GM18511 (cell line): ENCODE measurements at regions not wholly inside any gene's neighbourhood (a gene's known extent, or its start where the extent isn't known, plus 50 kb on each side); places are given as distances from the start of the nearest gene placed in this dataset.
"Not testable (repeated sequence)": the region's sequence is repeated elsewhere in the genome, so short reads cannot be mapped to it uniquely, and the experiment has no call there.

ENCODE experiments used
- ATAC-seq: cut with Tn5 transposase; IDR thresholded peaks from one replicate; pipeline ENCODE4 v1.9.1; 2021; ENCODE audit warnings: mild to moderate bottlenecking, moderate library complexity; ENCODE audit not compliant: unreplicated experiment

DNA sequence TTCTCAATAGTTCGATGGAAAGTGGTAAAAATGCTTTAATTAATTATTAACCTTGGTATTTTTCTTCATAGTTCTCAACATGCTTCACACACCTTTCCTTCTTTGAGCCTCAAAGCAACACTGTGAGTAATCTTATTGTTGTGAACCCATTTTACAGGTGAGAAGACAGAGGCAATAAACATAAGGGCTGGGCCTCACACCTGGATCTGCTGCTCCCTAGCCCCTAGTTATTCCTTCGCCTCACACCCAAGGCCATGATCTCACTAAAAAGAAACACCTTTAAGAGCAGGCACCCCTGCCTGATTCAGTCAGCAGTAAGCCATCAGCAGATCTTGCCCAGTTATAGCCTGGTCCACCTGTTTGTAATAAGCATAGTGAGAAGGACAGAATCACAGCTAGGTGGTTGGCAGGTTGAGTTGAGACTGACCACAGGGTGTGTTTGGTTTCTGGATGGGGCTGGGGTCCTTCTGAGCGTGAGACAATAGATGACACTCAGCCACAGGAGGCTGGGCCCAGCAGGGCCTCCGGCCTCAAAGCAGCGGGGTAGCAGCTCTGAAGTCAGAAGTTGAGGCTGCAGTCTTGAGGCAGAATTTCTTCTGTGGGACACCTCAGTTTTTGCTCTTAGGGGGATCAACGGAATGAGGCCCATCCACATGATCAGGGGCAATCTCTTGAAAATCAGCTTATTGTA, 203.9 kb downstream of the RHOU start:
- ATAC-seq = no peak

DNA sequence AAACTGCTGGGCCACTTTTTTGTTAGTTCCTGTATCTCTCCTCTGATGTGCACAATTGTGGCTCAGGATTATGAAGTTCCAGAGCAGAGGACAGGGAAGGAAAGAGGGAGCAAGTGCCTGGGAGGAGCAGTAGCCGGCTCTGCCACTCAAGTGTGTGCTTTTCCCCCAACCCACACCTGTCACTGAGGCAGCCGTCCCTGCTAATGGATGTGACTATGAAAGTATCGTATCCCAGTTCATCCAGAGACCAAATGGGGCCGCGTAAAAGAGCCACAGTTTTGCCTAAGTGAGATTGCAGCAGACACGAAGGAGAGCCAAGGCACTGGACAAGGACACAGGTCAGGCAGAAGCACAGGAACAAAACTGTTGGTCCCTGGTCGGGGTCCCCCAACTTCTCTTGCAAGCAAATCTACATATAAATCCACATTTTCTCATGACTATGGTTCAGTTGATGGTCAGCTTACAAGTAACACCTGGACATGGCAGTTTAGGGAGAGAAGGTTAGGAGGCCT, 204.7 kb downstream of the RHOU start:
- ATAC-seq = no peak

DNA sequence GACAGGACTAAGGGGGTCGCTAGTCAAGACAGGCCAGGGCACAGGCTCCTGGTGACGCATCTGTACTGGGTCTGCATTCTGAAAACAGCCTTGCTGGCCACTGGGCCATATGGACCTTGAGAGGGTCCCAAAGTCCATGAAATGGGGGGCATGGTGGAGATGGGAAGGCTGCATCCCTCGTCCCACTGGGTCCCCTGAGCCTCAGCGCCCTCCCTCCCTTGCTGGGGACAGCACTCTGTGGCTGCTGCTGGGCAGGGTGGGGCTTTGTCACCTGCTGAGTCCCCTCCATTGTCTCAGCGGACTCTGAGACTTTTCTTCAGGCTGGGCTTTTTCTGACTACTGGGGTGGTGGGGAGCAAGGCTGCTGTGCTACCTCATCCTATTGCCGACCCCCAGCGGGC, 205.2 kb downstream of the RHOU start:
- ATAC-seq = no peak

DNA sequence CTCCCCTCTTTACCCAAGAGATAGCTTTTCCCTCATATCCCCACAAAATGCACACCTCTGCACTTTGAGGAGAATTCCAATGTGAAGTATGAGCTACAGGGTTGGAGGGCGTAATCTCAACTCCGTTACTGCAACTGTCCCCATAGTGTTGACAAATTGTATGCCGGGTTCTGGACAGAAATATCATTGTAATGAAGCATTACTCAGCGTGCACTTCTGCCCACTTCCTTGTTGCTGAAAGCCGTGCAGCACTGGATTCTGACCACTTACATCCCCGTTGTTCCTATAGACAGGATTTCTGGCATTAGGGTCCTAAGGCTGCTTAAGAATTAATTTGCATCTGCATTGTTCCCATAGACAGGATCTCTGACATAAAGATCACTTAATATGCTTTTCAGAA, 205.6 kb downstream of the RHOU start:
- no peak for ATAC-seq

DNA sequence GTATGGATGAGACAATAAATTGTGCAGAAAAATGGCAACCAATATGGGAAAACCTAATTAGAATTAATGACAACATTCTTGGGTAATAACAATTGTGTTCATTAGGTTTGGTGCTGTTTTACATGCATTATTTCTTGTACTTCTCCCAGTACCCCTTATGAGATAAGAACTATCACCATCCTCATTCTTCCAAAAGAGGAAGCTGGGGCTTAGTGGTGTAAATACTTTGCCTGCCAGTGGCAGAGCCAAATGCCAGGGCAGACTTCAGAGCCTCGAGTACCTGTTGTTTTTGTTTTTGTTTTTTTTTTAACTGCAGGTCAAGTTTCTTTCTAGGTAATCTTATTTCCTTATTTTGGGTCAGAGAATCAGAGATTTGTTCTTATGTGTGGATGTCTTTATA, 206.4 kb downstream of the RHOU start:
- no peak for ATAC-seq

DNA sequence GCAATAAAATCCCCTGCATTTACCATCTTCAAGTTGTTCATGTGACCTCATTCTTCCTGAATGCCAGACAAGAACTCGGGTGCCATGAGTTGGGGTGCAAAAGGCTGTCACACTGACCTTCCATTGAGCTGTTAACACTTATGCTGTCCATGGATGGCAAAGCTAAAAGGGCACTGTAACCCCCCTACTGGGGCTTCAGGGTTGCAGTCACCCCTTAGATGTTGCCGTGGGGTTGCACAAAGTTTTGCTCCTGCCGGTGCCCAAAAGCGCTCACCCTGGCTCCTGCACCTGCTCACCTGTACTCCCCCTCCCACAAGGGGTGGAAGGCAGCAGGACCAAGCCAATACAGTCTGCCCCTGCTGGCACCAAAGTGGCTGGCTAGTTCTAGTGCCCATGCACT, 208.2 kb downstream of the RHOU start:
- no peak for ATAC-seq

DNA sequence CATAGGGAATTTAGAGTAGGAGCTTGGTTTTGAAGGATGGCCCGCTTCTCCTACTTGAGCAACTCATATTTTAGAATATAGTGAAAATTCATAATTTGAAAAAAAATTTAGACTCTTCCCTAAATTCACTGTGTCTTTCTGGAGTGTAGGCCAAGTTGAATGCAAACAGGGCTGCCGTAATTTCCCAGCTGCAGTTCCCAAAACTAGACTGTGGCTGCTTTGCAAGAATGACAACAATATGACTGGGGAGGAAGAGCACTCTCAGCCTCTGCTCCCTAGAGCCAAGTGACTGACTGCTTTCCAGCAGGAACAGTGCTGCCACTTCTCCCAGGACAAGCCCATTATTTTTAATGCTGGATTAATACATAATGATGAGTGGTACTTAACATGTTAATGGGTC, 209.0 kb downstream of the RHOU start:
- ATAC-seq = no peak

DNA sequence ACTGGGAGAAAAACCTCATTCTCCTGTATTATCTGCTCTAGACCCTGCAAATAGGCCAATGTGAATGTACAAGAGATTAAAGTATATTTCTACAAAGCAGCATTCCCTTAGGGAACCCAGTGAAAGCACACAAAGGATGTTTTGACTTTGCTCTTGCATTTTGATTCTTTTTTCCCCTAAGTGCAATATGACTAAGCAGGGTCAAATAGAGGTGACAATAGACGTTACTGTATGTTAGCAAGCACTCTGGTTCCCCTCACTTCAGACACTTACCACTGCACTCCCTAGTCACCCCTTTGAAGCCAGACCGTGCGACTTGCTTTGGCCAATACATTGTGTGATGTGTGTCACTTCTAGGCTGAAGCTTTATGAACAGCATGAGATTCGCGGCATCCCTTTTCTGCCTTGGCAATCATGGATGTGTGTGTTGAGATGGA, 209.7 kb downstream of the RHOU start:
- ATAC-seq = no peak

DNA sequence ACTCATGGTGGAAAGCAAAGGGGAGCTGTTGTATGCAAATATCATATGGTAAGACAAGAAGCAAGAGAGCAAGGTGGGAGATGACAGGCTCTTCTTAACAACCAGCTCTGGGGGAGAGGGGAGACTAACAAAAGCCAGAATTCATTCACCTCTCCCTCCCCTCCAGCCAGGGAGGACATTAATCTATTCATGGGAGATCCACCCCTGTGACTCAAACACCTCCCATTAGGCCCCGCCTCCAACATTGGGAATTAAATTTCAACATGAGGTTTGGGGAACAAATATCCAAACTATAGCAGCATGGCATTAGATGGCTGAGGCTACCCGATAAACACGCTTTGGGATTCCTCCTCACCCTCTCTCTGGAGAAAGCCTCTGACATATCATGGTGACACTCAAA, 210.6 kb downstream of the RHOU start:
- ATAC-seq = no peak

DNA sequence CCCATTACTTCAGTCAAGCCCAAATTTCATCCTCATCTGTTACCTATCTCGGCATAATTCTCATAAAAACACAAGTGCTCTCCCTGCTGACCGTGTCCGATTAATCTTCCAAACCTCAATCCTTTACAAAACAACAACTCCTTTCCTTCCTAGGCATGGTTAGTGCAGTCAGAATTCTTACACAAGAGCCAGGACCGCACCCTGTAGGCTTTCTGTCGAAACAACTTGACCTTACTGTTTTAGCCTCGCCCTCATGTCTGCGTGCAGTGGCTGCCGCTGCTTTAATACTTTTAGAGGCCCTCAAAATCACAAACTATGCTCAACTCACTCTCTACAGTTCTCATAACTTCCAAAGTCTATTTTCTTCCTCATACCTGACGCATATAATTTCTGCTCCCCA, 214.3 kb downstream of the RHOU start:
- ATAC-seq = not testable (repeated sequence)

DNA sequence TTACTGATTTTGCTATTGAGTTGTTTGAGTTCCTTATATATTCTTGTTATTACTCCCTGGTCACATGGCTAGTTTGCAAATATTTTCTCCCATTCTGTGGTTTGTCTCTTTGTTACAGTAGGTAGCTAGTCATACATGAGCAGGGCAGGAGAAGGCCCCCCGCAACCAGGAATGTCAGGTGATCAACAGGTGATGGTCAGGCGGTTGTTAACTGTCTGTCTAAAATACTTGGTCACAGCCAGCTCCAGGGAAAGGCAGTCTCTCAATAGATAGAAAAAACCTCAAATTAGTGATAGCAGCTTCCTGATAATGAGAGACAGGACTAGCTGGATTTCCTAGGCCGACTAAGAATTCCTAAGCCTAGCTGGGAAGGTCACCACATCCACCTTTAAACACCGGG, 217.9 kb downstream of the RHOU start:
- ATAC-seq = no peak

DNA sequence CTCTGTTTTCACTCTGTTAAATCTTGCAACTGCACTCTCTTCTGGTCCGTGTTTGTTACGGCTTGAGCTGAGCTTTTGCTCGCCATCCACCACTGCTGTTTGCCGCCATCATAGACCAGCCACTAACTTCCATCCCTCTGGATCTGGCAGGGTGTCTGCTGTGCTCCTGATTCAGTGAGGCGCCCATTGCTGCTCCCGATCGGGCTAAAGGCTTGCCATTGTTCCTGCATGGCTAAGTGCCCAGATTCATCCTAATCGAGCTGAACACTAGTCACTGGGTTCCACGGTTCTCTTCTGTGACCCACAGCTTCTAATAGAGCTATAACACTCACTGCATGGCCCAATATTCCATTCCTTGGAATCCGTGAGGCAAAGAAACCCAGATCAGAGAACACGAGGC, 218.5 kb downstream of the RHOU start:
- ATAC-seq = not testable (repeated sequence)

DNA sequence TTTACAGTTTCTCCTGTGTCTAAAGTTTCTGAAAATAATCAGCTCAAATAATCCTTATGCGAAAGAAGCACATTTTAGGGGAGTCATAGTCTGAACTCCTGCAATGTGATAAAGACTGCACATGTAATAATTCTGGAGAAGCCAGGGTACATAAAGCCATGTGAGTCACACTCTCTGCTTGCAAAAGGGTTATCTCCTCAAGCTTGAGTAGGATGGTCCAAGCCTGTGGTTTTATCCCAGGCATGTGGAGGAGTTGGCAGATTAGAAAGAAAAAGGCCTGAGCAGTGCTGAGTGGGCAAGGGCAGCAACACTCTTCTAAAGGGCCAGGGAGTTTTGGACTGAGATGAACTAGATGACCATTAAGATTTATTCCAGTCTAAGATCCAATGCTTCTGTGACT, 220.4 kb downstream of the RHOU start:
- ATAC-seq = no peak

DNA sequence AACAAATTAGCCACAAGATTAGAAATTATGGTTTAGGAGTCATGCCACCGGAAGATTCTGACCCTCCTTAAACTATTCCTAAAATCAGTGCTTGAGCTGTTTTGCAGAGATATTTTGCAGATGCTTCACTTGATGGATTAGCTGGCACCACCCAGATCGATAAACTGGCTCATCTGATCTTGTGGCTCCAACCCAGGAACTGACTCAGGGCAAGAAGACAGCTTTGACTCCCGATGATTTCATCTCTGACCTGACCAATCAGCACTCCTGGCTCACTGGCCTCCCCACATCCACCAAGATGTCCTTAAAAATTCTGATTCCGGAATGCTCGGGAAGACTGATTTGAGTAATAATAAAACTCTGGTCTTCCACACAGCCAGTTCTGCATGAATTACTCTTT, 221.6 kb downstream of the RHOU start:
- ATAC-seq = no peak

DNA sequence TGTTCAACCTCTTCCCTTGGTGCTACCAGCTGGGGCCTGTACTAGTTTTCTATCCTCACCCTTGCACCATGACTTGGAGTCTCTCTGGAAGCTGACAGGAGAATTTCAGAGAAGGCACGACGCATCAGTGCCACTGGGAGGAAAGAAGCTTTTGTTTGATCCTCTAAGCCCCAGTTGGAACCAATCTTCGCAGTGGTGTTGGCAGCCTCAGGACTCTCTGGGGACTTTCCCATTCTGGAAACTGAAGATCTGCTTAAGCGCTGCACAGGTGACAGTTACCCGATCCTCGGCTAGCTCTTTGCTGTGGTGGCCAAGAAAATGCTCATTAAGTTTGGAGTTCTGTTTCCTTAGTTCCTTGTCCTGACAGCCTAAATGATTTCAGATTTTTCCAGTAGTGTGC, 222.3 kb downstream of the RHOU start:
- no peak for ATAC-seq

DNA sequence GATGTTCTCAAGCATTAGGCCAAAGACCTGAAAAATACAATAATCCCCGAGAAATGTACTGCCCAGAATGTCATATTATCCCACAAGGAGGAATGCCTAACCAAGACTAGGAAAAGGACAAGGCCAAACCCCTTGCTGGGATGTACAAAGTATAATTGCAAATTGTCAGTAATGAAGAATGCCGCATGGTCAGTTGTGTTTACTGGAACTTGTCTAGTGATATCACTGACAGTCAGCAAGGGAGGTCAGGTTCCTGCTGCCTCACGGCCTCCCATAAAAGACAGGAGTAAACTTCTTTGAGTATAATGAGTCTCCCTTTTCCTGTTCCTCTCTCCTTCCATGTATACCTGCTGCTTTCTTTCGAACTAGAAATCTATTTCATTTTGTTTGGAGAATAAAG, 222.8 kb downstream of the RHOU start:
- ATAC-seq = no peak

DNA sequence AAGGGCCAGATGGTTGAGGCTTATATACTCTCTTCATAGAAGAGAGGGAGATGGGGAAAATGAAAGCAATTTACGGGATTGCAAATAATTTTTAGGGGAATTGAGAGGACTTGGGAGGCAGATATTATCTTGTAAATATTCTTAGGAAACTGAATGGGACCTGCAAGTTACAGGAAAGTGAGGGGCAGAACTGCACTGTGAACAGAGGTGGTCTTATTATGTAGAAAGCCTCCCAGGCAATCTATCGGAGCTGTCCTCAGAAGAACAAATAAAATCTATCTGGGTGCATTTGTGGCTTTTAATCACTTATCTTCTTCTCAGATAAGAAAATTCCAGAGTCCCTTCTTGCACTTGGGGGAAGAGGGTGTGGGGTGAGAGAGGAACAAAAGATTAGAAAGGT, 223.5 kb downstream of the RHOU start:
- ATAC-seq = no peak

DNA sequence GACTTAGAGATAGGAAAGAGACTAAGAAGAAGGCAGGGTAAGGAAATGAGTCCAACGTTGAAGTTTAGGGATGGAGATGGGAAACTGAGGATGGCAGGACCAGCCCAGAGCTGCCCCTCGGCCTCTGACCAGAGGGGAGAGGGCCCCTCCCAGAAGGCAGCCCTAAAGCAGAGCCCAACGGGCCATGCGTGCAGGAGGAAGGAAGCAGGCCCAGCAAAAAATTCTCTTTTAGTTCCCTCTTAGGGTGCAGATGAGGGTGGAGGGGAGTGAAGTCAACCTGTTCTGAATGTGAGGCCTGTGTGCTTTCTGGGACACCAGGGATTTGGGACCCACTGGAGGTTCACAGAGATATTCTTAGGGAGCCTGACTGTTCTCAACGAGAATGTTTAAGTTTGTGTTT, 225.4 kb downstream of the RHOU start:
- no peak for ATAC-seq

DNA sequence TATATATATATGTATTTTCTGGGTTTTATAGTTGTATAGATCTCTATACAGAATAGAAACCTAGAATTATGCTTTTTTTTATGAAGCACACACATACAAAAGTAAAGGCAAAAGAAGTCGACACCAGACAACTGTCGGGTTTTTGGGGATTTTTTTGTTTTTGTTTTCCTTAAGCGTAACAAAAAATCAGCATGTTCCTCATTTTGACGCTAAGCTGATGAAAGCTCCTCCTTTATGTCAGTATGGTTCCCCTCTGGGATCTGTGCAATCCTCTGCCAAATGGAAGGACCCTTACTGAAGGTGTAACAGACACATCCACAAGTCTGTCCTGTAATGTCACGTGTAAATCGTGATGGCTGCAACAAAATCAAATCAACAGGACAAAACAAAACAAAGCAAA, 226.2 kb downstream of the RHOU start:
- no peak for ATAC-seq

DNA sequence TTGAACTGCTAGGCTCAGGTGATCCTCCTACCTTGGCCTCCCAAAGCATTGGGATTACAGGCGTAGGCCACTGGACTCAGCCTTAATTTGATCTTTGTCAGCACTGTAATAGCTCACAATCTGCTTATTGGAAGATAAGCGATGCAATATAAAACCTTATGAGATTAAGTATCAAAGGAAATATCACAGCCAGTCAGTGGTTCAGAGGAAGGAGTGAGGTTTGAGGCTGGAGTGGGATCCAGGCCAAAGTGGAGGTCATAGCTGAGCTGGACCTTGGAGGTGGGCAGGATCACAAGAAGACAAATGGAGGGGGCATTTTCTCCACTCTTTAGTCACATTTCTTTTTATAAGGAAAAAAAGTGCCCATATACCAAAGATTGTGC, 228.5 kb downstream of the RHOU start:
- no peak for ATAC-seq

DNA sequence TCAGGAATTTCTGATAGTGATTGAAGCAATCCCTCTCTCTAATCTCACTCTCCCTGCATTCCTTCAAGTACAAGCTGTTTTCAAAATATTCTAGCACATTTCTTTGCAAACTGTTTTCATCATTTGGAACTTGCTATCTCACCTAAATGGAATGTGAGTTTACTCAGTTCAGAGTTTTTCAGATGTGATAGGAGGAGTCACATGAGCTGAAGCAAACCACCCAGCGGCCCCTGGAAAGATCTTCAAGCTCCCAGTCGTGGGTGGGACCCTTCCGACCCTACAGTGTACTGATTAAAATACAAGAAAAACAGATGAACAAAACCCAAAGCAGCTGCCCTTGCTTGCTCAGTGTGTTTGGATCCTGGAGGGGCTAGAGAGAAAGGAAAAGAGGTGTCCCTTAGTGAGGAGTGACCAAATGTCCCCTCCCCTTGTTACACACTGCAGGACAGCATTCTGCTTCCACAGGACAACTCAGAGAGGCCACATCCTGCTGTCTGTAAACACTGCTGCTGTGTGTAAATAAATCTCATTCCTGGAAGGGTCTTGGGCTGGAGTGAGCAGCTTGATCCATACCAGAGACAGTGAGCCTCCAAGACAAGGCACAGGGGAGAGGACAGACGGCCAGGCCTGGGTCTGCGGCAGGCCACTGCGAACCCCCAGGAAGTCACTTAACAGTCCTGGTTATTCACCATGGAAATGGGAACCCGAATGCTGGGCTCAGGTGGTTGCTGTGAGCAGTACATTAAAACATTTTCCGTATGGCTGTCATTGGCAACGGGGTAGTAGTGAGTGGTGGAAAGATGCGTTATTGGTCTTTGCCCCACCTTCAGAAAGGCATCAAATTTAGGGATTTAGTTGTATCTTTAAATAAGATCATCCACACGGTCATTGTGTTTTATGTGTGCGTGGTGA, 229.2 kb downstream of the RHOU start:
- ATAC-seq = no peak

DNA sequence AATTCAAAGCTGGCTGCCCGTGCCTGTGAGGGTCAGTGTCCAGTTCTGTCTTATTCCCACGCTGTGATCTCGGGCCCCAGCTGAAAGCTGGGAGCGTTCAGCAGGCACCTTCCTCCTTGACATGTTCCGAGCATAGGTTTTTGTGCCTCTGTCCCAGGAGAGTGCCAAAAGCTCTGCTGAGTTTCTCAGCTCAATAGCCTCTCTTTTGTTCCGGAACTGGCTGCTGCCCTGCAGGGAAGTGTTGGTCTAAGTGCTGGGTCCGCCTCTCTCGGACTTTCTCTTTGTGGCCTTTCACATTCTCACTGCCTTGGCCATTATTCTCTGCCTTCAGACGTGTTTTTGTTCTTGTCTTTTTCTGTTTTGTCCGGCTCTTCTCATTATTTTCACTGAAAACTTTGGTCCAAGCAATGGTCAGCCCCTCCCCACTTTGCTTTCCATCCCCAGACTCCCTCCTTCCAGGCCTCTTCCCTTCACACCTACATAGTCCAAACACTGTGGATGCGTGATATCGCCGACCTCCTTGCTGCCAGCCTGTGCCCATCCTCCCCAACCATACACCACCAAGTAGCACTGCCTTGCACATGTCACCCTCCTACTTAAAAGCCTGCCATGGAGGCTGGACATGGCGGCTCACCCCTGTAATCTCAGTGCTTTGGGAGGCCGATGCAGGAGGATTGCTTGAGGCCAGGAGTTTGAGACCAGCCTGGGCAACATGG, 233.8 kb downstream of the RHOU start:
- ATAC-seq = no peak
